HepG2 (cell line): ENCODE measurements at regions not wholly inside any gene's neighbourhood (a gene's known extent, or its start where the extent isn't known, plus 50 kb on each side); places are given as distances from the start of the nearest gene placed in this dataset.

Experiments
- ETV5 ChIP-seq: IDR thresholded peaks from 2 replicates; pipeline ENCODE4 v1.6.1; 2018; ENCODE audit warnings: missing biosample characterization, missing genetic modification reagents, inconsistent platforms, borderline replicate concordance
- FUBP1 ChIP-seq: sonication (generic); formaldehyde crosslinking; IDR thresholded peaks from 2 replicates; pipeline ENCODE4 v1.5.1; 2020; ENCODE audit warnings: missing genetic modification reagents, mild to moderate bottlenecking, borderline replicate concordance
- HES4 ChIP-seq: sonication (generic); formaldehyde crosslinking; IDR thresholded peaks from 2 replicates; pipeline ENCODE4 v1.9.0; 2021; ENCODE audit warnings: mild to moderate bottlenecking, missing genetic modification reagents, borderline replicate concordance
- KDM2A ChIP-seq: sonication (generic); formaldehyde crosslinking; IDR thresholded peaks from 2 replicates; pipeline ENCODE4 v1.4.0; 2020; ENCODE audit warnings: low read depth, missing genetic modification reagents, borderline replicate concordance
- KMT2B ChIP-seq: IDR thresholded peaks from 2 replicates; pipeline ENCODE4 v1.6.1; 2016; ENCODE audit warnings: missing genetic modification reagents, missing compliant biosample characterization
- MEIS1 ChIP-seq: sonication (generic); formaldehyde crosslinking; IDR thresholded peaks from 2 replicates; pipeline ENCODE4 v1.9.0; 2021; ENCODE audit warnings: mild to moderate bottlenecking, missing genetic modification reagents, moderate library complexity, borderline replicate concordance
- NKX3-1 ChIP-seq: sonication (generic); formaldehyde crosslinking; IDR thresholded peaks from 2 replicates; pipeline ENCODE4 v1.5.0; 2020; ENCODE audit warnings: missing genetic modification reagents
- SAP130 ChIP-seq: IDR thresholded peaks from 2 replicates; pipeline ENCODE4 v1.6.1; 2016; ENCODE audit warnings: low read depth
- SMARCE1 ChIP-seq: fragments of 450-650 bp; IDR thresholded peaks from 2 replicates; pipeline ENCODE4 v1.6.1; 2017; ENCODE audit warnings: borderline replicate concordance
- TCF7 ChIP-seq: sonication (generic); IDR thresholded peaks from 2 replicates; pipeline ENCODE4 v1.6.1; 2016; ENCODE audit warnings: antibody characterized with exemption, low read depth
- TP53 ChIP-seq: sonication (generic); formaldehyde crosslinking; conservative IDR thresholded peaks from 2 replicates; pipeline ENCODE4 v1.4.0; 2020; ENCODE audit warnings: missing genetic modification reagents
- ZNF138 ChIP-seq: sonication (generic); formaldehyde crosslinking; IDR thresholded peaks from 2 replicates; pipeline ENCODE4 v1.5.0; 2020; ENCODE audit warnings: mild to moderate bottlenecking, low read depth, missing genetic modification reagents
- ZNF160 ChIP-seq: sonication (generic); formaldehyde crosslinking; IDR thresholded peaks from 2 replicates; pipeline ENCODE4 v1.8.0; 2022; ENCODE audit warnings: mild to moderate bottlenecking, inconsistent platforms, missing genetic modification reagents
- ZNF569 ChIP-seq: sonication (generic); formaldehyde crosslinking; IDR thresholded peaks from 2 replicates; pipeline ENCODE4 v1.5.0; 2020; ENCODE audit warnings: mild to moderate bottlenecking, missing genetic modification reagents, moderate library complexity, borderline replicate concordance
- TF ChIP-seq, protein P1 (sequence below): sonication (generic); formaldehyde crosslinking; IDR thresholded peaks from 2 replicates; pipeline ENCODE4 v1.4.0; 2020; ENCODE audit warnings: mild to moderate bottlenecking, missing genetic modification reagents

DNA sequence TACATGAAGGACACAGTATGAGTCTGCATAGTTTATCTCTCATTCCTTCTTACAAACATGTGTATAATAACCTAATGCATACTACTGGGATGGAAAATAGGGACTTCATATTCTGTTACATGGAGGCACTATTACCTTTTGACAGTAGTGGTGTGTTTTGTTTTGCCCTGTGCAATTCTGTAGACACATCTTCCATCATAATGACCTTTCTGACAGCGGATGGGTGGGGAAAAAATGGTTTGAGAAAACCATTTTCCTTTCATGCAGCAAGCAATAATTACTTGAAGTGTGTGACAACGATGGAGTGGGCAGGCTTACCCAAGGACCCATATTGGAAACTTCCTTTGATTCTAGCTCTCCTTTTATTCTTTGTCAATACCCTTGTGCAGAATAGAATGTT lies 153.6 kb upstream of the ONECUT1 start (continued):
- TF ChIP-seq, protein P1, sequence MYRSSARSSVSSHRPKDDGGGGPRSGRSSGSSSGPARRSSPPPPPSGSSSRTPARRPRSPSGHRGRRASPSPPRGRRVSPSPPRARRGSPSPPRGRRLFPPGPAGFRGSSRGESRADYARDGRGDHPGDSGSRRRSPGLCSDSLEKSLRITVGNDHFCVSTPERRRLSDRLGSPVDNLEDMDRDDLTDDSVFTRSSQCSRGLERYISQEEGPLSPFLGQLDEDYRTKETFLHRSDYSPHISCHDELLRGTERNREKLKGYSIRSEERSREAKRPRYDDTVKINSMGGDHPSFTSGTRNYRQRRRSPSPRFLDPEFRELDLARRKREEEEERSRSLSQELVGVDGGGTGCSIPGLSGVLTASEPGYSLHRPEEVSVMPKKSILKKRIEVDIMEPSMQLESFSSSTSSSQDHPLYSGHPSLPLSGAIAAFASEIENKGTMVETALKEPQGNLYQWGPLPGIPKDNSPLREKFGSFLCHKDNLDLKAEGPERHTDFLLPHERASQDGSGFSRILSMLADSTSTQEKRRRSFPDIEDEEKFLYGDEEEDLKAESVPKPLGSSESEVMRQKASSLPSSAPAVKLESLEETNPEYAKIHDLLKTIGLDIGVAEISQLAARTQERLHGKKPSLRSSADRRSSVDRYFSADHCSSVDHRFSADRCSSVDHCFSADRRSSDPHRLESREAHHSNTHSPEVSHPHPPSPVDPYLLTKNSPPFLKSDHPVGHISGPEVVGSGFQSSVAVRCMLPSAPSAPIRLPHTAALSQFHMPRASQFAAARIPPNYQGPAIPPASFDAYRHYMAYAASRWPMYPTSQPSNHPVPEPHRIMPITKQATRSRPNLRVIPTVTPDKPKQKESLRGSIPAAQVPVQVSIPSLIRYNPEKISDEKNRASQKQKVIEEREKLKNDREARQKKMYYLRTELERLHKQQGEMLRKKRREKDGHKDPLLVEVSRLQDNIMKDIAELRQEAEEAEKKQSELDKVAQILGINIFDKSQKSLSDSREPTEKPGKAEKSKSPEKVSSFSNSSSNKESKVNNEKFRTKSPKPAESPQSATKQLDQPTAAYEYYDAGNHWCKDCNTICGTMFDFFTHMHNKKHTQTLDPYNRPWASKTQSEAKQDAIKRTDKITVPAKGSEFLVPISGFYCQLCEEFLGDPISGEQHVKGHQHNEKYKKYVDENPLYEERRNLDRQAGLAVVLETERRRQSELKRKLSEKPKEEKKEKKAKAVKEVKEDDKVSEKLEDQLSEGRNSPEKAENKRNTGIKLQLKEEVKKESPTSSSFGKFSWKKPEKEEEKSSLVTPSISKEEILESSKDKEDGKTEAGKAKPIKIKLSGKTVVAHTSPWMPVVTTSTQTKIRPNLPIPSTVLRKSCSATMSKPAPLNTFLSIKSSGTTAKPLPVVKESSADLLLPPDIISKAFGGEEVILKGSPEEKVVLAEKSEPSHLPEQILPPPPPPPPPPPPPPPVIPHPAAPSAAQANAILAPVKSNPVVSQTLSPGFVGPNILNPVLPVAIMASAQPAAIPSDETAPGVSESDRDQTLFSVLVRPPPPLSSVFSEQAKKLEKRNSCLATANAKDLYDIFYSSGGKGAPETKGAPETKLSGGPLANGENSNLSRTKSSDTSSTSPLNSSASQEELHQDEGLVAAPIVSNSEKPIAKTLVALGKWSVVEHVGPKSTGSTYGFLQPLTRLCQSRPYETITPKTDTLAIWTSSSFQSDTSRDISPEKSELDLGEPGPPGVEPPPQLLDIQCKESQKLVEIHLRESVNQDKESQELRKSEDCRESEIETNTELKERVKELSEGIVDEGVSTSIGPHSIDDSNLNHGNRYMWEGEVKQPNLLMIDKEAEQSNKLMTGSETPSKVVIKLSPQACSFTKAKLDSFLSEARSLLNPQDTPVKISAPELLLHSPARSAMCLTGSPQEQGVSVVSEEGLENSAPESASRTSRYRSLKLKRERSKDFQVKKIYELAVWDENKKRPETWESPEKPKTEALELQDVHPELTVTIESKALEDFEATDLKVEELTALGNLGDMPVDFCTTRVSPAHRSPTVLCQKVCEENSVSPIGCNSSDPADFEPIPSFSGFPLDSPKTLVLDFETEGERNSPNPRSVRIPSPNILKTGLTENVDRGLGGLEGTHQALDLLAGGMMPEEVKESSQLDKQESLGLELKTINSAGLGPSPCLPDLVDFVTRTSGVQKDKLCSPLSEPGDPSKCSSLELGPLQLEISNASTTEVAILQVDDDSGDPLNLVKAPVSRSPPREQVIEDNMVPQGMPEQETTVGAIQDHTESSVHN (CRISPR knock-in tag): no peak
- no peak for TF ChIP-seq SAP130
- no peak for TF ChIP-seq MEIS1 (CRISPR knock-in tag)
- no peak for TF ChIP-seq TCF7
- TF ChIP-seq FUBP1 (CRISPR knock-in tag): no peak
- TF ChIP-seq ZNF138 (CRISPR knock-in tag): no peak
- no peak for TF ChIP-seq KMT2B (CRISPR knock-in tag)
- no peak for TF ChIP-seq TP53 (CRISPR knock-in tag)
- TF ChIP-seq ZNF569 (CRISPR knock-in tag): no peak
- TF ChIP-seq HES4: no peak
- no peak for TF ChIP-seq NKX3-1 (CRISPR knock-in tag)
- TF ChIP-seq KDM2A (CRISPR knock-in tag): no peak
- no peak for TF ChIP-seq SMARCE1
- no peak for TF ChIP-seq ZNF160
- TF ChIP-seq ETV5 (CRISPR knock-in tag): no peak
- TF ChIP-seq, all 625 proteins: peak for 0
